ENCODE measurements at regions not wholly inside any gene's neighbourhood (a gene's known extent, or its start where the extent isn't known, plus 50 kb on each side); places are given as distances from the start of the nearest gene placed in this dataset.

DNA sequence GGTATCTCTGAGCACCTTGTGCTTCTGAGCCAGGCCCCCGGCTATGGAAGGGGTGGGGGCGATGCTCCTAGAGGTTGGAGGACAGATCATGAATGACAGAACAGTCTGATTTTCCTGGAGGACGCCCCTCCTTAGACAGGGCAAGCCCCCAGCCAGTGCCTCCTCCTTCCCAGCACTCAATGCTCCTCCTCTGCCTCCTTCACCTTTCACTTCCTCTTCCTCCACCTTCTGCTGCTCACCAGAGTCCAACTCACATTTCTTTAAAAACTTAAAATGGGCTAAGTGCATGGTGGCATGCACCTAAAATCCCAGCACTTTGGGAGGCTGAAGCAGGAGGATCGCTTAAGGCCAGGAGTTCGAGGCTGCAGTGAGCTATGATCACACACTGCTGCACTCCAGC is 71.1 kb upstream of the CUX1 start:
- TF ChIP-seq, protein P1, sequence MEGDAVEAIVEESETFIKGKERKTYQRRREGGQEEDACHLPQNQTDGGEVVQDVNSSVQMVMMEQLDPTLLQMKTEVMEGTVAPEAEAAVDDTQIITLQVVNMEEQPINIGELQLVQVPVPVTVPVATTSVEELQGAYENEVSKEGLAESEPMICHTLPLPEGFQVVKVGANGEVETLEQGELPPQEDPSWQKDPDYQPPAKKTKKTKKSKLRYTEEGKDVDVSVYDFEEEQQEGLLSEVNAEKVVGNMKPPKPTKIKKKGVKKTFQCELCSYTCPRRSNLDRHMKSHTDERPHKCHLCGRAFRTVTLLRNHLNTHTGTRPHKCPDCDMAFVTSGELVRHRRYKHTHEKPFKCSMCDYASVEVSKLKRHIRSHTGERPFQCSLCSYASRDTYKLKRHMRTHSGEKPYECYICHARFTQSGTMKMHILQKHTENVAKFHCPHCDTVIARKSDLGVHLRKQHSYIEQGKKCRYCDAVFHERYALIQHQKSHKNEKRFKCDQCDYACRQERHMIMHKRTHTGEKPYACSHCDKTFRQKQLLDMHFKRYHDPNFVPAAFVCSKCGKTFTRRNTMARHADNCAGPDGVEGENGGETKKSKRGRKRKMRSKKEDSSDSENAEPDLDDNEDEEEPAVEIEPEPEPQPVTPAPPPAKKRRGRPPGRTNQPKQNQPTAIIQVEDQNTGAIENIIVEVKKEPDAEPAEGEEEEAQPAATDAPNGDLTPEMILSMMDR (IDR thresholded peaks at IDR 0.05): no peak
- TF ChIP-seq EZH2 (IDR thresholded peaks at IDR 0.05; ENCODE audit: borderline replicate concordance, insufficient read depth, low read depth, low read length, poor library complexity, severe bottlenecking): no peak
